ENCODE measurements at regions not wholly inside any gene's neighbourhood (a gene's known extent, or its start where the extent isn't known, plus 50 kb on each side); places are given as distances from the start of the nearest gene placed in this dataset.

DNA sequence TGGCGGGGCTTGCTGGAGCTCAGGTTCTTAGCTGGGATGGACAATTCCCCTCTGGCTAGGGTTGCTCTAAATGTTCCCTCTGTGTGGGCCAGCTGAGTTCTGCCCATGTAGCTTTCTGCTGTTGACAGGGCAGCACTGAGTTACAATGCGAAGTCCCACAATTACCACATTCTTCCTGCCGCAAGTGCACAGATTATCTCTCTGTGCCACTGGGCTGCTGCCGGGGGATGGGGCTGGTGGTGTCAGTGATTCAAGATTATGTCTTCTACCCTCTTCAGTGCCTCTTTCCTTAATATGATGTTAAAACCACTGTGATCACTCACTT is 708.1 kb downstream of the SLC4A3 start:
- TF ChIP-seq, protein P1, sequence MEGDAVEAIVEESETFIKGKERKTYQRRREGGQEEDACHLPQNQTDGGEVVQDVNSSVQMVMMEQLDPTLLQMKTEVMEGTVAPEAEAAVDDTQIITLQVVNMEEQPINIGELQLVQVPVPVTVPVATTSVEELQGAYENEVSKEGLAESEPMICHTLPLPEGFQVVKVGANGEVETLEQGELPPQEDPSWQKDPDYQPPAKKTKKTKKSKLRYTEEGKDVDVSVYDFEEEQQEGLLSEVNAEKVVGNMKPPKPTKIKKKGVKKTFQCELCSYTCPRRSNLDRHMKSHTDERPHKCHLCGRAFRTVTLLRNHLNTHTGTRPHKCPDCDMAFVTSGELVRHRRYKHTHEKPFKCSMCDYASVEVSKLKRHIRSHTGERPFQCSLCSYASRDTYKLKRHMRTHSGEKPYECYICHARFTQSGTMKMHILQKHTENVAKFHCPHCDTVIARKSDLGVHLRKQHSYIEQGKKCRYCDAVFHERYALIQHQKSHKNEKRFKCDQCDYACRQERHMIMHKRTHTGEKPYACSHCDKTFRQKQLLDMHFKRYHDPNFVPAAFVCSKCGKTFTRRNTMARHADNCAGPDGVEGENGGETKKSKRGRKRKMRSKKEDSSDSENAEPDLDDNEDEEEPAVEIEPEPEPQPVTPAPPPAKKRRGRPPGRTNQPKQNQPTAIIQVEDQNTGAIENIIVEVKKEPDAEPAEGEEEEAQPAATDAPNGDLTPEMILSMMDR (IDR thresholded peaks at IDR 0.05; ENCODE audit: low read length), result no peak
- TF ChIP-seq EZH2 (IDR thresholded peaks at IDR 0.05; ENCODE audit: borderline replicate concordance, low read length), result no peak

Data from OCI-LY1 (cell line).